ENCODE measurements at regions not wholly inside any gene's neighbourhood (a gene's known extent, or its start where the extent isn't known, plus 50 kb on each side); places are given as distances from the start of the nearest gene placed in this dataset. TPM values are rescaled to one million over a fixed set of nuclear protein-coding genes. Genes with fewer than 3 reads are reported as not detected.
A peak's percentile ranks its signal among the peaks of the same experiment; 100 is the strongest.

GRCh38 chr22:22836635-22837034 lies 51.0 kb upstream of the IGLL5 start:
- H3K4me3 Mint-ChIP-seq: no peak overlapping the region
- ATAC-seq (ENCODE audit: poor library complexity) (no peak), DNase-seq (peak in 2 of 14 experiments; percentile 40 to 57)
- H3K27ac ChIP-seq (ENCODE audit: low read depth in 1 of 2, low read length in 2 of 2): no peak overlapping the region
- POLR2A ChIA-PET: no interaction called here
- CTCF ChIA-PET: no interaction called here
- no peak for TF ChIP-seq CTCF (IDR thresholded peaks at IDR 0.05)
- peaks cover 13% of the 10 kb centered on the region for H3K4me1 ChIP-seq (ENCODE audit: insufficient read depth, low read length)
- H3K9me3 ChIP-seq (ENCODE audit: control insufficient read depth in 1 of 2, insufficient read depth in 1 of 2, low read length in 2 of 2): peaks cover 2 to 3% of the 10 kb centered on the region in 2 experiments
- H3K4me3 ChIP-seq (ENCODE audit: low read length): no peak overlapping the region
- H3K36me3 ChIP-seq (ENCODE audit: insufficient read depth, low read length): no peaks in the 10 kb centered on the region
- H3K27me3 Mint-ChIP-seq: no peaks in the 10 kb centered on the region
- intact Hi-C loops (cut with DNase I, micrococcal nuclease): no loop called here
- H3K9me3 Mint-ChIP-seq: peaks cover 2% of the 10 kb centered on the region
- H3K27me3 ChIP-seq (ENCODE audit: control insufficient read depth in 1 of 2, insufficient read depth in 2 of 2, low read length in 2 of 2): no peaks in the 10 kb centered on the region
- H3K27ac Mint-ChIP-seq: no peak overlapping the region
- H3K36me3 Mint-ChIP-seq (ENCODE audit: low read depth): no peaks in the 10 kb centered on the region
- peaks cover 28% of the 10 kb centered on the region for H3K4me1 Mint-ChIP-seq (ENCODE audit: low read depth)

Small RNA genes in the stretch of these regions (microRNA-seq; reads per million reads assigned to microRNA genes)
- not detected for gene MIR650 (ENCODE audit: borderline microRNAs expressed, borderline replicate concordance)
